GM12864 (cell line): ENCODE measurements at regions not wholly inside any gene's neighbourhood (a gene's known extent, or its start where the extent isn't known, plus 50 kb on each side); places are given as distances from the start of the nearest gene placed in this dataset.

Experiments
- DNase-seq: peaks from one replicate; pipeline ENCODE4 v3.0.0-alpha.2; 2011; ENCODE audit warnings: low read depth
- H3K4me3 ChIP-seq: 2 replicates; pipeline ENCODE4 v1.5.1; 2011; ENCODE audit warnings: mild to moderate bottlenecking, low read depth, low read length, control low read depth
- TF ChIP-seq, protein P1 (sequence below): IDR thresholded peaks from 2 replicates; pipeline ENCODE4 v1.5.1; 2011; ENCODE audit warnings: low read depth, mild to moderate bottlenecking, moderate library complexity, low read length, control low read depth, inconsistent platforms; ENCODE audit errors: missing control alignments

DNA sequence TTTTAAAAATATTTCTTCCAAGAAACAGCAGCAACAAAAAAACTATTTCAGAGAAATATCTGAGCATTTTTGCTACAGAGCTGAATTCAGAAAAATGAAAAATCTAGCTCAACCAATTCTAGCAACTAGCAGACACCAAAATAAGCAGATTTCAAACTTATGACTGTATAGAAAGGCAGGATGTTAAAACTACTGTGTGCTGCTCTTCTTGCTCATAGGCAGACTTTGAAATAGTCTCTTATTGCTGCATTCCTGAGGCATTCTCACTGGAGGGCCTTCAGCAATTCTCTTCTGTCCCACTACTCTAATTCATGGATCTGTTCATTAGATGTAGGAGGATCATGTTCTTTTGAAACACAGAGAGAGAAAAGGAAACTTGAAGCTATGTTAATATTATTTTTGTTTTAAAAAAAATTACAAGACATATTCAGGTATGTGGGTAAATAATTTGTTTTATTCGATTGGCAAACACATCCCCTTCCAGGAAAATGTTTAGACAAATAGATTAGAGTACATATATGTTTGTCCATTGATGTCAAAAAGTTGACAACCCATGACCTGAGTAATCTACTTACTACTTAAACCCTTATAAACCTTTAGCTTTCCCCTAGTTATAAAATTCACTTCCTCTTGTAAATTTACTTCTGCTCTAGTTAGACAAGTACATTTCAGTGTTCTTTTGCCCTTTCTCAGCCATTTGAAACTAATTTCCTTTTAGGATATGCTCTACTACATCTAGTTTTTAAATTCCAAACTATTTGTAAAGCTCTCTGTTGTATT is 428.2 kb upstream of the POT1 start:
- DNase-seq: no peak
- TF ChIP-seq, protein P1, sequence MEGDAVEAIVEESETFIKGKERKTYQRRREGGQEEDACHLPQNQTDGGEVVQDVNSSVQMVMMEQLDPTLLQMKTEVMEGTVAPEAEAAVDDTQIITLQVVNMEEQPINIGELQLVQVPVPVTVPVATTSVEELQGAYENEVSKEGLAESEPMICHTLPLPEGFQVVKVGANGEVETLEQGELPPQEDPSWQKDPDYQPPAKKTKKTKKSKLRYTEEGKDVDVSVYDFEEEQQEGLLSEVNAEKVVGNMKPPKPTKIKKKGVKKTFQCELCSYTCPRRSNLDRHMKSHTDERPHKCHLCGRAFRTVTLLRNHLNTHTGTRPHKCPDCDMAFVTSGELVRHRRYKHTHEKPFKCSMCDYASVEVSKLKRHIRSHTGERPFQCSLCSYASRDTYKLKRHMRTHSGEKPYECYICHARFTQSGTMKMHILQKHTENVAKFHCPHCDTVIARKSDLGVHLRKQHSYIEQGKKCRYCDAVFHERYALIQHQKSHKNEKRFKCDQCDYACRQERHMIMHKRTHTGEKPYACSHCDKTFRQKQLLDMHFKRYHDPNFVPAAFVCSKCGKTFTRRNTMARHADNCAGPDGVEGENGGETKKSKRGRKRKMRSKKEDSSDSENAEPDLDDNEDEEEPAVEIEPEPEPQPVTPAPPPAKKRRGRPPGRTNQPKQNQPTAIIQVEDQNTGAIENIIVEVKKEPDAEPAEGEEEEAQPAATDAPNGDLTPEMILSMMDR: no peak
- no peak overlapping the region for H3K4me3 ChIP-seq

DNA sequence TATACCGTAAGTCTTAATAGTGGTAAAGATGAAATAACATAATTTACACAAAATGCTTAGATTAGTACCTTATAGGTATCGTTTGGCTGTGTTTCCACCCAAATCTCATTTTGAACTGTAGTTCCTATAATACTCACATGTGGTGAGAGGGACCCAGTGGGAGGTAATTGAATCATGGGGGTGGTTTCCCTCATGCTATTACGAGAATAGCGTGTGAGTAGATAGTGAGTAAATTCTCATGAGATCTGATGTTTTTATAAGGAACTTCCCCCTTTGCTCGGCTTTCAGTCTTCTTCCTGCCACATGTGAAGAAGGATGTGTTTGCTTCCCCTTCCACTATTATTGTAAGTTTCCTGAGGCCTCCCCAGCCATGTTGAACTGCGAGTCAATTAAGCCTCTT is 426.3 kb upstream of the POT1 start:
- DNase-seq: no peak
- TF ChIP-seq, protein P1: no peak
- H3K4me3 ChIP-seq: no peak overlapping the region

DNA sequence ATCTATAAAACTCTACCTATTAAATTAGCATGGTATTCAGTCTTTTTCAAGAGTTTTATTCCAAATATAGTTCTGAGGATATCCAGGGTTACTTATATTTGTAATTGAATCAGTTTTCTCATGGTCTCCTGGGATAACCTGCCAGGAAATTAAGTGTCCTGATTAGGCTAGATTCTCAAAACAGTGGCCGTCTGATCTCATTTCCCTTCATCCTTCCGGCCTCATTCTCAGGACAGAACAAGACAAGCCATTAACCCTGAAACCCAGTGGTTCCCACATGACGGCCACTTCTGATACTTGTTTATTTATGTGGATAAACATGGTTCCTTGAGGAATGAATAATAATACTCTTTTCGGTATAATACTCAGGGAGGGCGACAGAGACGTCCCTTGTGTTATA is 417.6 kb upstream of the POT1 start:
- no peak for DNase-seq
- no peak overlapping the region for H3K4me3 ChIP-seq
- TF ChIP-seq, protein P1: no peak

DNA sequence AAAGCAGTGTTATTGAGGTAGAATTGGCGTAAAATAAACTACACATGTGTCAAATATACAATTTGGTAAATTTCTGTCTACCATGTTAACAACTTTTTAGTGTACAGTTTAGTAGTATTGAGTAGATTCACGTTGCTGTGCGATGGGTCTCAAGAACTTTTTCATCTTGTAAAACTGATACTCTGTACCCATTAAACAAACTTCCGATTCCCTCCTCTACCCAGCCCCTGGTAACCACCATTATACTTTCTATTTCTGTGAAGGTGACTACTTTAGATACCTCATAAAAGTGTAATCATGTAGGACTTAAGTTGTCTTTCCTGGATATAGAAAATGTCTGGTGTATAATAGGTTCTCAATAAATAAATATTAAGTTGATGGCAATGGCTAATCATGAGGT is 408.5 kb upstream of the POT1 start:
- DNase-seq: no peak
- TF ChIP-seq, protein P1: no peak
- H3K4me3 ChIP-seq: no peak overlapping the region

DNA sequence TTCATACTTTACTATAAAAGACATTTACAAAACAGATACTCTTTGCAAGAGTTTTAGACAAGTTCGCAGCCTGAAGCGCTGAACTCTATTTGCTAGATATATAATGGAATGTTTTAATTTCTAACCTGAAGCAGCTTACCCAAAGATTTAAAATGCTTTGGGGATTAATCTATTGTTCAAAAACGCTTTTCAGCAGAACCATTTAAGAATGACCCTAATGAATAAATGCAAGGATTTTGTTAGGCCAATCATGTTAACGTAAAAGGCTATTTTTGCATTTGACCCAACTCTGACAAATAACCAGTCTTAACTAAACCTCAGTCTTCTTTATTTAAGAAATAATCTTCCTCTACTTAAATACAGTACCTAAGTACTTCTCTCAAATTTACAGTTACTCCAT is 406.7 kb upstream of the POT1 start:
- no peak for DNase-seq
- TF ChIP-seq, protein P1: no peak
- no peak overlapping the region for H3K4me3 ChIP-seq

DNA sequence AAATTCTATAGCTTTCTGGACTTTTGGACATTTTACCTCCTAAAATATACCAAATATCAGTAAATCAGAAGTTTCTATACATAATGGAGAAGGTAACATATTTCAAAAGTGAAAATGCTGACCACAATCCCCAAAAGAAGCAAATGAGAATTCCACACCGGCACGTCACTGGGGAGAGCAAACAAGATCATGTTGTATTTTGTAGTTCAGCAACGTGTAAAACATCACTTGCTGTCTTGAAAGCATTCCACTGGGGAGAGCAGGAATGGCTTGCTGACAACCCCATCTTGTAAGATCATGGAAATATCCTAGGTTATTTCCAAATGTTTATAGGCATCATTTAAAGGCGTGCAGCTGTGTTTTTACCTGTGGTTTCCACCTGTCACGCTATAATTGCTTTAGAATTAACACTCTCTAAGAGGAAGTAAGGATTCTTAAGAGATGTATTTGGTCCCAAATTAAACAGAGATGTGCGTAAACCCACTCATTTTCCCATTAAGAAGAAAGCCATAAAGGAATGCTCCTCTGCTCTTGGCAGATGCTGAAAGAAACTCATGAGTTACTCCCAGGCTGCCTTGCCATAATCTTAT is 397.1 kb upstream of the POT1 start:
- no peak for DNase-seq
- no peak overlapping the region for H3K4me3 ChIP-seq
- TF ChIP-seq, protein P1: no peak

DNA sequence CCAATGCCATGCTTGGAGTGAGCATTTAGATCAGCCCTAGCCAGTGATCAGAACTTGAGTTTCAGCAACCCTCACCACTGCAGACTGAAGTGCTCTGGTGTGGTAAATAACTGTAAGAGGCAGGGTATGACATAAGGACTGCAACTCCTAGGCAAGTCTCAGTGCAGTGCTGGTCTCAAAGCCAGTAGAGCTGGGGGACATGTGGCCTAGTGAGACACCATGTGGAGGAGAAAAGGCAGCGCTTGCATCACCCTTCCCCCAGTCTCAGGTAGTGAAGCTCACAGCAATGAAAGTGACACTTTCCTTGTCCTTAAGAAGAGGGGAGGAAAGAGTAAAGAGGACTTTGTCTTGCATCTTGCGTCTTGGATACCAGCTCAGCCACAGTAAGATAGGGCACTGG is 386.8 kb upstream of the POT1 start:
- TF ChIP-seq, protein P1: no peak
- no peak for DNase-seq

More for the DNA sequence above, 386.8 kb upstream of the POT1 start:
- no peak overlapping the region for H3K4me3 ChIP-seq
